Loucy (cell line): ENCODE measurements at regions not wholly inside any gene's neighbourhood (a gene's known extent, or its start where the extent isn't known, plus 50 kb on each side); places are given as distances from the start of the nearest gene placed in this dataset.

Source experiments
- EZH2phosphoT487 ChIP-seq: fragments of 200-600 bp; IDR thresholded peaks from 2 replicates; pipeline ENCODE4 v1.6.1; 2018; ENCODE audit warnings: antibody characterized with exemption, mild to moderate bottlenecking, moderate library complexity, borderline replicate concordance
- TF ChIP-seq, protein P1 (sequence below): fragments of 200-600 bp; sonication (generic); conservative IDR thresholded peaks from 2 replicates; pipeline ENCODE4 v1.5.1; 2014; ENCODE audit warnings: mild to moderate bottlenecking, antibody characterized with exemption, low read length

DNA sequence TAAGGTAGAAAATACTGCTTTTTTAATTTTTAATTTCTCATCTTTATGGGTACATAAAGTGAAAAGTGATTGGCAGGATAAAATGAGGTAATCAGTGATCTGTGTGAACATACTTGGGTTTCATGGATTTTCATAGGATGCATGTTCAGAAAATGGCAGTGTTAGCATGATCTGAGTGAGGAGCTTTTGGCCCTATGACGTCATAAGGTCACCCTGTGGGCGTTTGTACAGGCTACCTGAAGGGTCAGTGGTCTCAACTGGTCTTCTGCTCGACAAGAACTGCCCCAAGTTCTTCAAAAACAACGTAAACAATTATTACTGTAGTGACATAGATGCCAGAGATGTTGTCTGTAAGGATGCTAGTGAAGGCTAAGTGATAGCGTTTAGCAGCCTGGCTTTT is 124.5 kb upstream of the OSTN start:
- TF ChIP-seq, protein P1, sequence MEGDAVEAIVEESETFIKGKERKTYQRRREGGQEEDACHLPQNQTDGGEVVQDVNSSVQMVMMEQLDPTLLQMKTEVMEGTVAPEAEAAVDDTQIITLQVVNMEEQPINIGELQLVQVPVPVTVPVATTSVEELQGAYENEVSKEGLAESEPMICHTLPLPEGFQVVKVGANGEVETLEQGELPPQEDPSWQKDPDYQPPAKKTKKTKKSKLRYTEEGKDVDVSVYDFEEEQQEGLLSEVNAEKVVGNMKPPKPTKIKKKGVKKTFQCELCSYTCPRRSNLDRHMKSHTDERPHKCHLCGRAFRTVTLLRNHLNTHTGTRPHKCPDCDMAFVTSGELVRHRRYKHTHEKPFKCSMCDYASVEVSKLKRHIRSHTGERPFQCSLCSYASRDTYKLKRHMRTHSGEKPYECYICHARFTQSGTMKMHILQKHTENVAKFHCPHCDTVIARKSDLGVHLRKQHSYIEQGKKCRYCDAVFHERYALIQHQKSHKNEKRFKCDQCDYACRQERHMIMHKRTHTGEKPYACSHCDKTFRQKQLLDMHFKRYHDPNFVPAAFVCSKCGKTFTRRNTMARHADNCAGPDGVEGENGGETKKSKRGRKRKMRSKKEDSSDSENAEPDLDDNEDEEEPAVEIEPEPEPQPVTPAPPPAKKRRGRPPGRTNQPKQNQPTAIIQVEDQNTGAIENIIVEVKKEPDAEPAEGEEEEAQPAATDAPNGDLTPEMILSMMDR, result no peak
- no peak for TF ChIP-seq EZH2phosphoT487
